Keratinocyte (primary cell): ENCODE measurements at regions not wholly inside any gene's neighbourhood (a gene's known extent, or its start where the extent isn't known, plus 50 kb on each side); places are given as distances from the start of the nearest gene placed in this dataset.

Experiments used
- DNase-seq: peaks from one replicate; pipeline ENCODE4 v3.0.0-alpha.2; 2011; ENCODE audit warnings: low read depth, missing footprints, low spot score
- FAIRE-seq: peaks from 2 replicates; lab custom pipeline; 2011; peaks lifted over from hg19 to GRCh38; lab: Jason Lieb, UNC
- H2AFZ ChIP-seq: 2 replicates; pipeline ENCODE4 v1.6.0; 2012; ENCODE audit warnings: low read length, control low read depth, inconsistent platforms; ENCODE audit not compliant: control insufficient read depth
- H3K27ac ChIP-seq: 2 replicates; pipeline ENCODE4 v1.5.1; 2011; ENCODE audit warnings: low read length; ENCODE audit not compliant: control insufficient read depth, insufficient read depth
- H3K27me3 ChIP-seq: 3 replicates; pipeline ENCODE4 v1.6.0; 2011; ENCODE audit warnings: low read length; ENCODE audit not compliant: control insufficient read depth, insufficient read depth; ENCODE audit errors: extremely low read depth
- H3K36me3 ChIP-seq, 2 experiments: 2 replicates in 1 of 2; 3 replicates in 1 of 2; pipeline ENCODE4 v1.5.1; 2011; ENCODE audit warnings: low read length in 2 of 2, mild to moderate bottlenecking in 1 of 2; ENCODE audit not compliant: control insufficient read depth in 2 of 2, insufficient read depth in 2 of 2; ENCODE audit errors: extremely low read depth in 1 of 2
- H3K4me1 ChIP-seq: 3 replicates; pipeline ENCODE4 v1.5.1; 2011; ENCODE audit warnings: low read length; ENCODE audit not compliant: control insufficient read depth, insufficient read depth; ENCODE audit errors: extremely low read depth
- H3K4me2 ChIP-seq: 3 replicates; pipeline ENCODE4 v1.6.0; 2011; ENCODE audit warnings: low read depth, low read length; ENCODE audit not compliant: control insufficient read depth, insufficient read depth; ENCODE audit errors: extremely low read depth
- H3K4me3 ChIP-seq, 3 experiments: fragments of 200-600 bp in 1 of 3; sonication (generic) in 1 of 3; 2 replicates in 2 of 3; 3 replicates in 1 of 3; pipeline ENCODE4 v1.5.1; 2011 to 2016; ENCODE audit warnings: low read length in 3 of 3, mild to moderate bottlenecking in 3 of 3, control low read depth in 2 of 3, inconsistent platforms in 1 of 3, low read depth in 1 of 3, mixed read lengths in 1 of 3, mixed run types in 1 of 3, moderate library complexity in 1 of 3; ENCODE audit not compliant: control insufficient read depth in 2 of 3, insufficient read depth in 2 of 3; ENCODE audit errors: extremely low read depth in 1 of 3
- H3K79me2 ChIP-seq: 2 replicates; pipeline ENCODE4 v1.6.0; 2012; ENCODE audit warnings: low read length; ENCODE audit not compliant: control insufficient read depth, insufficient read depth
- H3K9ac ChIP-seq: 3 replicates; pipeline ENCODE4 v1.6.0; 2011; ENCODE audit warnings: low read length; ENCODE audit not compliant: control insufficient read depth, insufficient read depth; ENCODE audit errors: extremely low read depth
- H3K9me1 ChIP-seq: 3 replicates; pipeline ENCODE4 v1.6.0; 2011; ENCODE audit warnings: low read length; ENCODE audit not compliant: control insufficient read depth, insufficient read depth; ENCODE audit errors: extremely low read depth
- H3K9me3 ChIP-seq: 2 replicates; pipeline ENCODE4 v1.5.1; 2012; ENCODE audit warnings: low read depth, low read length; ENCODE audit not compliant: control insufficient read depth
- H4K20me1 ChIP-seq: 3 replicates; pipeline ENCODE4 v1.6.0; 2011; ENCODE audit warnings: low read length; ENCODE audit not compliant: control insufficient read depth, insufficient read depth; ENCODE audit errors: extremely low read depth
- EZH2 ChIP-seq: IDR thresholded peaks from one replicate; pipeline ENCODE4 v1.6.1; 2012; ENCODE audit warnings: inconsistent platforms, mild to moderate bottlenecking, low read length, moderate library complexity
- dilution Hi-C: fragments of 300-500 bp; cut with MboI; formaldehyde crosslinking; loops from one replicate; pipeline ENCODE4 v1.7.0; 2020; ENCODE audit warnings: low sequenced_read_pairs; ENCODE audit not compliant: extremely low pct_ligation_motif_present
- TF ChIP-seq, protein P1 (sequence below), 3 experiments: IDR thresholded peaks in 1 of 3; conservative IDR thresholded peaks in 1 of 3; optimal IDR thresholded peaks in 1 of 3; 2 replicates in 2 of 3; 3 replicates in 1 of 3; pipeline versions ENCODE3 to v1.5.1; 2011; ENCODE audit warnings: low read length in 3 of 3, mild to moderate bottlenecking in 3 of 3, moderate library complexity in 2 of 3, control low read depth in 1 of 3, inconsistent platforms in 1 of 3; ENCODE audit not compliant: insufficient read depth in 2 of 3; ENCODE audit errors: extremely low read depth in 1 of 3

DNA sequence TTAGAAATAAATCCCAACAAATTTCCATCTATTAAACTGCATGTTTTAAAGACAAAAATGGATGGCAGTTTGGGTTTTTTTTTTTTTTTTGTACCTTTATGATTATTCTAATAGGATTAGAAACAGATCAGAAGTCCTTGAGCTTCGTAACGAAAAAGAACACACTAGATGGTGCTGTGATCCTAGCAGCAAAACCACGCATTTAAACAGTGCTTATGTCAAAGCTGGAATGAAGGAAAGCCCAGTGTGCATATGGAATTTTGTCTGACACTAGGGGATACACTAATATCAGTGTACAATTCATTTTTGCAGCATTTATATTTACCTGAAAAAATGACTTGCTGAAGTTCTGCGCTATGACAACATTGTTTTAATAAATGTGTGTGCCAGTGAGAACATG lies 229.1 kb downstream of the VEGFC start:
- Histone ChIP-seq H3K27me3 (no peaks in the 10 kb centered on the region), H3K4me3 (no peak overlapping the region), H3K79me2 (no peaks in the 10 kb centered on the region), H3K4me2 (no peak overlapping the region), H2AFZ (no peak overlapping the region), H3K9me3 (no peaks in the 10 kb centered on the region), H3K36me3 (no peaks in the 10 kb centered on the region), H3K9me1 (no peaks in the 10 kb centered on the region), H4K20me1 (no peaks in the 10 kb centered on the region), H3K9ac (no peak overlapping the region), H3K27ac (no peak overlapping the region), H3K4me1 (no peaks in the 10 kb centered on the region)
- DNase-seq (no peak), FAIRE-seq (peak; percentile 39)
- dilution Hi-C loops: loop anchor here (25.0 kb wide), 1 partner anchor 176 kb away; no protein-coding TSS in a partner anchor
- TF ChIP-seq EZH2: no peak
- TF ChIP-seq, protein P1, sequence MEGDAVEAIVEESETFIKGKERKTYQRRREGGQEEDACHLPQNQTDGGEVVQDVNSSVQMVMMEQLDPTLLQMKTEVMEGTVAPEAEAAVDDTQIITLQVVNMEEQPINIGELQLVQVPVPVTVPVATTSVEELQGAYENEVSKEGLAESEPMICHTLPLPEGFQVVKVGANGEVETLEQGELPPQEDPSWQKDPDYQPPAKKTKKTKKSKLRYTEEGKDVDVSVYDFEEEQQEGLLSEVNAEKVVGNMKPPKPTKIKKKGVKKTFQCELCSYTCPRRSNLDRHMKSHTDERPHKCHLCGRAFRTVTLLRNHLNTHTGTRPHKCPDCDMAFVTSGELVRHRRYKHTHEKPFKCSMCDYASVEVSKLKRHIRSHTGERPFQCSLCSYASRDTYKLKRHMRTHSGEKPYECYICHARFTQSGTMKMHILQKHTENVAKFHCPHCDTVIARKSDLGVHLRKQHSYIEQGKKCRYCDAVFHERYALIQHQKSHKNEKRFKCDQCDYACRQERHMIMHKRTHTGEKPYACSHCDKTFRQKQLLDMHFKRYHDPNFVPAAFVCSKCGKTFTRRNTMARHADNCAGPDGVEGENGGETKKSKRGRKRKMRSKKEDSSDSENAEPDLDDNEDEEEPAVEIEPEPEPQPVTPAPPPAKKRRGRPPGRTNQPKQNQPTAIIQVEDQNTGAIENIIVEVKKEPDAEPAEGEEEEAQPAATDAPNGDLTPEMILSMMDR (optimal IDR thresholded peaks at IDR 0.05 in 1 of 3, IDR thresholded peaks at IDR 0.05 in 1 of 3, conservative IDR thresholded peaks at IDR 0.05 in 1 of 3; ENCODE audit: extremely low read depth in 1 of 3, insufficient read depth in 2 of 3, low read length in 3 of 3): peak in 2 of 3 experiments; percentile 2 to 29

DNA sequence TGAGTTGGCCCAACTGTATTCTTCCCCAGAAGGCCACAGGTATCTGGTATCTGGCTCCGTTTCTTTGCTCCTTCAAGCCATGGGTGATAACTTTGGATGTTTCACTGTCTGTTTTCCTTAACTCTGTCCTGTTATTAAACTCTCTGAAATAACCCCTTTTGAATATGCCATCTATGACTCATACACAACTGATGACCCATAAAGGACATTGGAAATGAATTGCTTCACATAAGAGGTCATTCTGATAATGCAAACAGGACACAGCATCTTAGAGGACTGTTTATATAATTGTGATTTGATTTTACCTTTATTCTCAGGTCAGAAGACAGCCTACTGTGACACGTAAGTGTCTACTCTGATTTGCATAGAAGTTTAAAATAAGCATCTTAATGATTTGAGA lies 227.7 kb downstream of the VEGFC start:
- Histone ChIP-seq H4K20me1 (no peaks in the 10 kb centered on the region), H3K4me2 (no peak overlapping the region), H2AFZ (no peak overlapping the region), H3K27ac (no peak overlapping the region), H3K9me3 (no peaks in the 10 kb centered on the region), H3K9ac (no peak overlapping the region), H3K36me3 (no peaks in the 10 kb centered on the region), H3K79me2 (no peaks in the 10 kb centered on the region), H3K27me3 (no peaks in the 10 kb centered on the region), H3K4me3 (no peak overlapping the region), H3K9me1 (no peaks in the 10 kb centered on the region), H3K4me1 (no peaks in the 10 kb centered on the region)
- dilution Hi-C loops: loop anchor here (25.0 kb wide), 1 partner anchor 178 kb away; no protein-coding TSS in a partner anchor
- DNase-seq: no peak
- no peak for FAIRE-seq
- TF ChIP-seq, protein P1 (optimal IDR thresholded peaks at IDR 0.05 in 1 of 3, IDR thresholded peaks at IDR 0.05 in 1 of 3, conservative IDR thresholded peaks at IDR 0.05 in 1 of 3; ENCODE audit: extremely low read depth in 1 of 3, insufficient read depth in 2 of 3, low read length in 3 of 3): no peak
- TF ChIP-seq EZH2: no peak
